ENCODE measurements at regions not wholly inside any gene's neighbourhood (a gene's known extent, or its start where the extent isn't known, plus 50 kb on each side); places are given as distances from the start of the nearest gene placed in this dataset.

DNA sequence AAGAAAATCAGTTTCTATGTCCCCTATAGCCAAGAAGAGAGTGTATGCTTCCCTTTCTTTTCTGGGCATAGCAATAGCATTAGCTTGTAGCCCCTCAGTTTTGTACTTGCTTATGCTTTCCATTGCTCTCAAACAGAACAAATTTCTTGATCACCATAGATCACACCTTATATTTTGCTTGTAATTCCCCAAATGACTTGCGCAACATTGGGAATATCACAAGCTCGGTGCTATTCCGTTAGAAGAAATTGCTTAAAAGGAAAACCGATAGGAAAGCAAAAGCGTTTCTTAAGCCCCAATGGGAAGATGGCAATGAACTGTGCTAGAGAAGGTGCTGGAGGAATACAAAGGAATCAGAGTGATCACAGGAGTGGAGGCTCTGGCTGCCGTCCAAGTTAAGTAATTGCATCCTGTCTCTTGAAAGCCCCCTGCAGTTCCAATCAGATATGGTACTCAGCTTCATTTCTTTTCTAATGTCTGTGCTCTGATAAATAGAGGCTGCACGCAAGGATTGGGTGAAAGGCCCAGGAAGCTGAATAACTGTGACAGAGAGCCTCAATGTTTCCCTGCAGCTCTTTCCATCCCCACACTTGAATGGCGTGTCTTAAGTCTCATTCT, 182.1 kb upstream of the KIRREL3 start:
- no peak for DNase-seq

- no peak for DNase-seq
Observed at GRCh38 chr11:127157225-127157624, 156.7 kb upstream of the KIRREL3 start.

GRCh38 chr11:127149410-127149809, 148.8 kb upstream of the KIRREL3 start:
- no peak for DNase-seq

DNA sequence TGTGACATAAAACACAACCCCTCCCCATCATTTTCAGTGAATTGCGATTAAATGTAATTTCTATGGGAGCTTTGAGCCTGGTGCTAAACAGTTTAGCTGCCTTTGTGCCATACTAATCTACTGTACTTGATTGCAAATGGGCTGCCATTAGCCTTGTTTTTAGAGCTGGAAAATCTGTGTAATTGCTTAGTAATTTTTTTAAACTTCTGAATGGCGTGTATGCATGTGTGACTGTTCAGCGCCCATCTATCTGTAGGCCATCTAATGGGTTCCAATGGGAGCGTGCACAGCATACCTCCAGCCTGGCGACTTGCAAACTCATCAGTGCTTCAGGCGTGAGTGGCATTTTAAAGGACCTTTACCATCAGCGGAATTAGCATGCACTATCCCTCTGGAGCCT, 142.7 kb upstream of the KIRREL3 start:
- DNase-seq = no peak

DNA sequence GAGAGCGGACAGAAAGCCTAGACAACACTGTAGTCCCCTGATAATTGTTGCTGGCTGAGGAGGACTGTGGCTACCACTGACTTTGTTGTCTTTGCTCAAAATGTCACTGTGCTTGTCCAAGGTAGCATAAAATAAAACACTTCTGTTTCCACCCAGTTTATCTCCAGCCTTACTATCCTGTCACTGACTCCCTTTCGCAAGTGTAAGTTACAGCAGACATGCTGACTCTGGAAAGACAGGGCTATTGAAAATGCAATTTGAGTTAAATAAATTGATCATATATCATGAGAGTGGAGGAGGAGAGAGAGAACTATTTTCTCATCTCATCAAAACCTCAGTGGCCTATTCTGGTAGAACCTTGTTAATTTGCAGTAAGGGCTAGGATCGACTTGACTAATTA, 138.0 kb upstream of the KIRREL3 start:
- DNase-seq = no peak

DNA sequence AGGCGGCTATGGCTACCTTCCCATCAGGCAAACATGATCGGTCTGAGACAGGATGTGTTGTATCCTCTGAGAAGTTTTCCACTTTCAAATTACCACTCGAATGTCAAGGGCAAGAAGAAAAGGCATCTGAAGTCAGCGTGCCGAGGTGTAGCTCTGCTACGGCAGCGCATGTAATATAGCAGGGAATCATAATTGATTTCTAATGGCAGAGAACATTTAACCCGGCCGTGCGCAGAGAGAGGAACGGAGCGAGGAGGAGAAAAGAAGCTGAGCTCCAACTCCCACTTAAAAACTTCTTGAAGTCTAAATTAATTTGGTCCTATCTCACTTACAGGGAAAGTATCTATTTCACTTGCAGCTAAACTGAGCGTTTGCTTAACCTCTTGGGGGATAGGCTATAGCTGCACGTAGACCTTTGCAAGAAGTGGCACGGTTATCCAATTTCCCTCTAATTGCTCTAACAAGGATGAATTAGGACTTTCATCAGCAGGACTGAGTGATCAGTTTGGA, 137.3 kb upstream of the KIRREL3 start:
- no peak for DNase-seq

GRCh38 chr11:127136438-127136837, 135.9 kb upstream of the KIRREL3 start:
- no peak for DNase-seq

DNA sequence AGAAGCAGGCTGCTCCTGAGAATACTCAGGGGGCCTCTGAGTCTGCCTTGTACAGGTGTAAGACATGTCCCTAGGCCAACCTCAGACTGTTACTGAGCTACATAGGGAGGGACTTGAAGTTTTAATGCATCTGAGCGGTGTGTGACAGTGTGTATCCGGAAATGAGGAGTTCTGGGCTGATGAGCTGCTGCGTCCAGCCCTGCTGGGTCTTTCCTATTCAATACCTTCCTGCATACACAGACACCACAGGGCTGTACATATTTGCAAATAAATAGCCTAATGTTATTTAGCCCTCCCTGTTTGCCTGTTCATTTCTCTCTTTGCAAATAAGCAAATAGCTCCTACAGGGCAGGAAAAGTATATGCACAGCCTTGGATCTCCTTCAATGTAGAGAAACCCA, 134.7 kb upstream of the KIRREL3 start:
- no peak for DNase-seq

DNA sequence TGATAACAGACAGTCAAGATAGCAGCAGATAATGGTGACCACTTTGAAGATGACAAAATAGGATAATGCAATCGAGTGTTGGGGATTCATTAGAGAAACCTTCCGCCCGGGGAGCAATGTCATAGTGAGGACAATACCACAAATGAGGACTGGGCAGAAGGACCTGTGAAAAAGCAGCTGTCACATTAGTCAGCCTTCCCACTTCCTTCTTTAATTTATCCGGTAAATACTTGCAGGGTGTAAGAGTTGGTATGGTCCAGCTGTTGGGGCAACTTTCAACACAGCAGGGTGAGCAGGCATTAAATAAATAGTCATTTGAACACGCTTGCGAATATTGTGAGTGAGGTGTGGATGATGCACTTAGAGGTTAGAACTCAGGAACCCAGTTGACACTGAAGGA, 132.5 kb upstream of the KIRREL3 start:
- DNase-seq = no peak

GRCh38 chr11:127130321-127130720, 129.8 kb upstream of the KIRREL3 start:
- no peak for DNase-seq

DNA sequence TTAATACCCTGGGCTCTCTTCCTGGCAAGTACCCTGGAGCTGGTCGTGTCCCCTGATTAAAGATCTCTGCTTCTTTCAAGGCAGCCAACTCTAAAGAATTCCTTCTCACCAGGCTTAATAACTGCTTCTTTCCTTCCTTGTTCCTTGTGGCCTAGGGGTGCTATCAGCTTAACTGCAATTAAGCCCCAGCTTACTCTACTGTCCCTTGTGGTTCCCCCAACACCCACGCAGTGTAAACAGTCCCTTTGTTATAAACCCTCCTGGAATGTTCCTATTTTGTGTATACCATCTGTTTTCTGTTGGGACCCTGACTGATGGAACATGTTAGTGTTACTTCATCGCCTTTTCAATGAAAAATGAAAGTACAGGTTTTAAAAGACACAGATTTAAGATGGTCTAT, 126.4 kb upstream of the KIRREL3 start:
- DNase-seq = no peak

DNA sequence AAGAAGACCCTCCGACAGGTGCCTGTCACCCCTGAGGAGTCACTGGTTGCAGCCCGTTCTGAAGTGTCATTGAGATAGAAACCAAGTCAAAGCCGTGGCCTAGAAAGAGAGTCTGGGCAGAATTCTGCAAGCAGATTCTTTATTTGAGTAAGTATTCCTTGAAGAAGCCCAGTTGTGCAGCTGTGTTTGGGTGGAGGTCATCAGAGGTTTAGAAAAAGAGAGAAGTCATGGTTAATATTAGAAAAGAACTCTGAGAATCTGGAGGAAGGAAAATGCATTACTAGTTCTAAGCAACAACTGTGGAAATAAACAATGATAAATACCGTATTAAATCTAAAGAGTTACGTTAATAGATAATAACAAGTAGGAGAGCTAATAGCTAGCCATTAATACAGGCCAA, 118.8 kb upstream of the KIRREL3 start:
- no peak for DNase-seq

- no peak for DNase-seq
Observed at GRCh38 chr11:127118811-127119210, 118.2 kb upstream of the KIRREL3 start.

GRCh38 chr11:127117231-127117739, 116.7 kb upstream of the KIRREL3 start:
- no peak for DNase-seq

GRCh38 chr11:127115844-127116243, 115.3 kb upstream of the KIRREL3 start:
- no peak for DNase-seq

- DNase-seq = no peak
Observed at GRCh38 chr11:127114035-127114434, 113.5 kb upstream of the KIRREL3 start.

GRCh38 chr11:127110542-127110941, 110.0 kb upstream of the KIRREL3 start:
- no peak for DNase-seq

GRCh38 chr11:127109796-127110480, 109.4 kb upstream of the KIRREL3 start:
- no peak for DNase-seq

GRCh38 chr11:127108838-127109237, 108.3 kb upstream of the KIRREL3 start:
- no peak for DNase-seq

DNA sequence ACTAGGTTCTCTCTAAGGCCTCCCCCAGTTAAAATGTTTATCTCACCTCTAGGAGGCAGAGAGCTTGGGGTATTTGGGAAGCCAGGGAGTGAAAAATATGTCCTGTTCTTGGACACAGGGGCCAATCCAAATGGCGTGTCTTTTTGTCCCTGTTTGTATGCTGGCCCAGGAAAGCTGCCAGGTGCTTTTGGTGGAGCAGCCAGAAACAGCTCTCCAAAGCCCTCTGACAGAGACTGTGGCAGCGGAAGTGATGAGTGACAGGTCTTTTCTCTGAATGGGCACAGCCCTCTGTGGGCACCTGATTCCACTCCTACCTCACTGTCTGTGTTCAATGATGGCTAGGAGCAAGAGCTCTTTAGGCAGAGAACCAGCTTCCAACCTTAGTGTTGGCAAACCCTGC, 106.4 kb upstream of the KIRREL3 start:
- no peak for DNase-seq

DNA sequence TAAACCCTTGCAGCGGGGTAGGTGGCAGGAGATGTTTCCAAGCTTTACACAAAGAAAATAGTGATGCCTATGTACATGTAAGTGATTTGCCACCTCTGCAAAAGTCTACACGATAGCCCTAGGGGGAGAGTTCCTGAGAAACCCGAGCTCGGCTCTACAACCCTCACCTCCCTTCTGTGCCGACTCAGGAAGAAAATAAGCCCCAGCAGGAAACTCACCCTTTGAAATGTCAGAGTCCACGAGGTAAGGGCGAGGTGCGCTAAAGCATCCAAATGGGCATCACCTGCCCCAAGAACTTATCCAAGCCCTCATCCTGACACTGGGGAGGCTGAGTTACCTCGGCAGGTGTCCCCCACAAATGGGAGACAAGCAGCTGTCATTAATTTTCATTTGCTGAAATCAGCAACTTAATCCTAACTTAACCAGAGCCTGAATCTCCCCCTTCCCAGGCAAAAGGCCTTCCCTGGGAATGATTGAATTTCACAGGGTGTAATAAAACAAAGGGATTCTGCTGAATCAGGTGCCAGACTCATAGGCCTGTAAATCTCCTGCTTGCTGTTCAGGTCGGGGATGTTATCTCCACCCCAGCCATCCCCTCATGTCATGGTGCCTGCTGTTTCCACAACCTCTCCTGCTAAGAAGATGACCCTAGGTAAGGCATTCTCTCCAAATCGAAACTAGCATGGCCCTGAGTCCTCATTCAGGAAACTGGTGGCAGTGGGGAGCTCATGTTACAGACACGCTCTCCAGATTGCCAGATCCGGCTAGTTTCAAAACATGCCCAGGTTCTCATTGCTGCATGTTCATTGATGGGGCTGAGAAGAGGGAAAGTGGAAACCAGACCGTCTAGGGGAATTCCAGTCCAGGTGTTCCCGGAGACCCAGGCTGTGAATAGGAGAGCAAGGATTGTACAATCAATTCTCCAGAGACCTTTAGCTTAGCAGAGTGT, 105.3 kb upstream of the KIRREL3 start:
- DNase-seq = no peak

GRCh38 chr11:127103586-127104388, 103.2 kb upstream of the KIRREL3 start:
- no peak for DNase-seq

GRCh38 chr11:127098684-127099083, 98.1 kb upstream of the KIRREL3 start:
- DNase-seq = no peak

All from activated CD4-positive, alpha-beta T cell treated with anti-CD3 and anti-CD28 coated beads for 48 hours (primary cell).